ENCODE measurements at regions not wholly inside any gene's neighbourhood (a gene's known extent, or its start where the extent isn't known, plus 50 kb on each side); places are given as distances from the start of the nearest gene placed in this dataset.

GRCh38 chr5:6190838-6191237 lies 187.5 kb downstream of the MED10 start:
- 88 to 100% methylated on average over 1 to 3 of the region's 7 CpGs for WGBS, 2 donors (ENCODE audit: low coverage in 1 of 2)
- TF ChIP-seq CTCF (IDR thresholded peaks at IDR 0.05): no peak
- no peak for TF ChIP-seq EP300 (IDR thresholded peaks at IDR 0.05)
- TF ChIP-seq POLR2AphosphoS5 (IDR thresholded peaks at IDR 0.05): no peak
- no peak for TF ChIP-seq POLR2A (IDR thresholded peaks at IDR 0.05)
- Histone ChIP-seq H3K27ac (no peak overlapping the region), H3K4me1 (no peaks in the 10 kb centered on the region), H3K27me3 (no peaks in the 10 kb centered on the region), H3K36me3 (no peaks in the 10 kb centered on the region), H3K4me3 (no peak overlapping the region), H3K9me3 (no peaks in the 10 kb centered on the region)
- no peak for ATAC-seq

- Histone ChIP-seq H3K9me3 (no peaks in the 10 kb centered on the region), H3K36me3 (no peaks in the 10 kb centered on the region), H3K27me3 (no peaks in the 10 kb centered on the region), H3K4me3 (no peak overlapping the region), H3K27ac (no peak overlapping the region), H3K4me1 (no peaks in the 10 kb centered on the region)
- ATAC-seq: no peak
- 84 to 95% methylated on average over 6 to 8 of the region's 8 CpGs for WGBS, 2 donors (ENCODE audit: low coverage in 1 of 2)
- TF ChIP-seq CTCF (IDR thresholded peaks at IDR 0.05) (no peak), POLR2A (IDR thresholded peaks at IDR 0.05) (no peak), EP300 (IDR thresholded peaks at IDR 0.05) (no peak), POLR2AphosphoS5 (IDR thresholded peaks at IDR 0.05) (no peak)
These were observed 189.4 kb downstream of the MED10 start for GRCh38 chr5:6188976-6189375.

GRCh38 chr5:6188344-6188743 lies 190.0 kb downstream of the MED10 start:
- no peak for TF ChIP-seq POLR2A (IDR thresholded peaks at IDR 0.05)
- no peak for TF ChIP-seq CTCF (IDR thresholded peaks at IDR 0.05)
- TF ChIP-seq POLR2AphosphoS5 (IDR thresholded peaks at IDR 0.05): no peak
- no peak for TF ChIP-seq EP300 (IDR thresholded peaks at IDR 0.05)
- H3K9me3 ChIP-seq: no peaks in the 10 kb centered on the region
- no peak for ATAC-seq
- no peaks in the 10 kb centered on the region for H3K4me1 ChIP-seq
- H3K36me3 ChIP-seq: no peaks in the 10 kb centered on the region
- no peak overlapping the region for H3K27ac ChIP-seq
- no peaks in the 10 kb centered on the region for H3K27me3 ChIP-seq
- WGBS, 2 donors (ENCODE audit: low coverage in 1 of 2): 96 to 97% methylated on average over 6 of the region's 6 CpGs
- H3K4me3 ChIP-seq: no peak overlapping the region

GRCh38 chr5:6187501-6187900 lies 190.8 kb downstream of the MED10 start:
- H3K27me3 ChIP-seq: no peaks in the 10 kb centered on the region
- no peaks in the 10 kb centered on the region for H3K9me3 ChIP-seq
- WGBS, 2 donors (ENCODE audit: low coverage in 1 of 2): 69% methylated on average over 2 to 4 of the region's 4 CpGs
- no peaks in the 10 kb centered on the region for H3K36me3 ChIP-seq
- no peak for ATAC-seq
- no peak overlapping the region for H3K4me3 ChIP-seq
- H3K4me1 ChIP-seq: no peaks in the 10 kb centered on the region
- H3K27ac ChIP-seq: no peak overlapping the region
- TF ChIP-seq EP300 (IDR thresholded peaks at IDR 0.05) (no peak), POLR2A (IDR thresholded peaks at IDR 0.05) (no peak), CTCF (IDR thresholded peaks at IDR 0.05) (no peak), POLR2AphosphoS5 (IDR thresholded peaks at IDR 0.05) (no peak)

GRCh38 chr5:6185574-6185973 lies 192.8 kb downstream of the MED10 start:
- no peaks in the 10 kb centered on the region for H3K9me3 ChIP-seq
- ATAC-seq: no peak
- no peaks in the 10 kb centered on the region for H3K27me3 ChIP-seq
- TF ChIP-seq POLR2AphosphoS5 (IDR thresholded peaks at IDR 0.05) (no peak), POLR2A (IDR thresholded peaks at IDR 0.05) (no peak), EP300 (IDR thresholded peaks at IDR 0.05) (no peak), CTCF (IDR thresholded peaks at IDR 0.05) (no peak)
- 81 to 84% methylated on average over 5 to 6 of the region's 6 CpGs for WGBS, 2 donors (ENCODE audit: low coverage in 1 of 2)
- no peaks in the 10 kb centered on the region for H3K36me3 ChIP-seq
- H3K4me3 ChIP-seq: no peak overlapping the region
- no peaks in the 10 kb centered on the region for H3K4me1 ChIP-seq
- no peak overlapping the region for H3K27ac ChIP-seq

Data from gastroesophageal sphincter (tissue), 4 donors.